HL-60 (cell line): ENCODE measurements at regions not wholly inside any gene's neighbourhood (a gene's known extent, or its start where the extent isn't known, plus 50 kb on each side); places are given as distances from the start of the nearest gene placed in this dataset.

Experiments used
- POLR2AphosphoS5 ChIP-seq: IDR thresholded peaks from 2 replicates; pipeline ENCODE4 v1.6.1; 2012; ENCODE audit warnings: low read depth
- TF ChIP-seq, protein P1 (sequence below): IDR thresholded peaks from one replicate; pipeline ENCODE4 v1.5.1; 2011; ENCODE audit warnings: low read length, control low read depth, inconsistent platforms; ENCODE audit not compliant: insufficient read depth

GRCh38 chr7:18413447-18413846 lies 82.1 kb upstream of the HDAC9 start:
- TF ChIP-seq POLR2AphosphoS5: no peak
- TF ChIP-seq, protein P1, sequence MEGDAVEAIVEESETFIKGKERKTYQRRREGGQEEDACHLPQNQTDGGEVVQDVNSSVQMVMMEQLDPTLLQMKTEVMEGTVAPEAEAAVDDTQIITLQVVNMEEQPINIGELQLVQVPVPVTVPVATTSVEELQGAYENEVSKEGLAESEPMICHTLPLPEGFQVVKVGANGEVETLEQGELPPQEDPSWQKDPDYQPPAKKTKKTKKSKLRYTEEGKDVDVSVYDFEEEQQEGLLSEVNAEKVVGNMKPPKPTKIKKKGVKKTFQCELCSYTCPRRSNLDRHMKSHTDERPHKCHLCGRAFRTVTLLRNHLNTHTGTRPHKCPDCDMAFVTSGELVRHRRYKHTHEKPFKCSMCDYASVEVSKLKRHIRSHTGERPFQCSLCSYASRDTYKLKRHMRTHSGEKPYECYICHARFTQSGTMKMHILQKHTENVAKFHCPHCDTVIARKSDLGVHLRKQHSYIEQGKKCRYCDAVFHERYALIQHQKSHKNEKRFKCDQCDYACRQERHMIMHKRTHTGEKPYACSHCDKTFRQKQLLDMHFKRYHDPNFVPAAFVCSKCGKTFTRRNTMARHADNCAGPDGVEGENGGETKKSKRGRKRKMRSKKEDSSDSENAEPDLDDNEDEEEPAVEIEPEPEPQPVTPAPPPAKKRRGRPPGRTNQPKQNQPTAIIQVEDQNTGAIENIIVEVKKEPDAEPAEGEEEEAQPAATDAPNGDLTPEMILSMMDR: no peak
